ENCODE measurements at regions not wholly inside any gene's neighbourhood (a gene's known extent, or its start where the extent isn't known, plus 50 kb on each side); places are given as distances from the start of the nearest gene placed in this dataset.

DNA sequence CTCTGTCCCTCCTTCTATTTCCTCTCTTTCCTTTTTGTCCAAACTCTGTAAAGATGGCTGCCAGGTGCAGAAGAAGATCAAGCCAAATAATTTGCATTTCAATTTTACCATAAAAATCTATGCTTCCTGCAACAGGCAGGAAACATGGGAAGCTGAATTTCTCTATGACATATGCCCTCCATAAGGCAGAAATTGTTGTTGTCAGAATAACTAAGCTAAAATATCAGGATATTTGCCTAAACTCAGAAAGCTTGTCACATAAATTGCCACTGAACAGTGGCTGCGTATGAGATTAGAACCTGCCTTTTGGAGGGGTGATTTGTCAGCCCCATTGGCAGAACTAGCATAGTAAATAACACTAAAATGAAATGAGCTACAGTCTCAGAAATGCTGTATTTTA is 288.3 kb upstream of the LMCD1 start (continued):
- TF ChIP-seq, protein P1, sequence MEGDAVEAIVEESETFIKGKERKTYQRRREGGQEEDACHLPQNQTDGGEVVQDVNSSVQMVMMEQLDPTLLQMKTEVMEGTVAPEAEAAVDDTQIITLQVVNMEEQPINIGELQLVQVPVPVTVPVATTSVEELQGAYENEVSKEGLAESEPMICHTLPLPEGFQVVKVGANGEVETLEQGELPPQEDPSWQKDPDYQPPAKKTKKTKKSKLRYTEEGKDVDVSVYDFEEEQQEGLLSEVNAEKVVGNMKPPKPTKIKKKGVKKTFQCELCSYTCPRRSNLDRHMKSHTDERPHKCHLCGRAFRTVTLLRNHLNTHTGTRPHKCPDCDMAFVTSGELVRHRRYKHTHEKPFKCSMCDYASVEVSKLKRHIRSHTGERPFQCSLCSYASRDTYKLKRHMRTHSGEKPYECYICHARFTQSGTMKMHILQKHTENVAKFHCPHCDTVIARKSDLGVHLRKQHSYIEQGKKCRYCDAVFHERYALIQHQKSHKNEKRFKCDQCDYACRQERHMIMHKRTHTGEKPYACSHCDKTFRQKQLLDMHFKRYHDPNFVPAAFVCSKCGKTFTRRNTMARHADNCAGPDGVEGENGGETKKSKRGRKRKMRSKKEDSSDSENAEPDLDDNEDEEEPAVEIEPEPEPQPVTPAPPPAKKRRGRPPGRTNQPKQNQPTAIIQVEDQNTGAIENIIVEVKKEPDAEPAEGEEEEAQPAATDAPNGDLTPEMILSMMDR (IDR thresholded peaks at IDR 0.05; ENCODE audit: low read depth, low read length, missing input control): no peak

DNA sequence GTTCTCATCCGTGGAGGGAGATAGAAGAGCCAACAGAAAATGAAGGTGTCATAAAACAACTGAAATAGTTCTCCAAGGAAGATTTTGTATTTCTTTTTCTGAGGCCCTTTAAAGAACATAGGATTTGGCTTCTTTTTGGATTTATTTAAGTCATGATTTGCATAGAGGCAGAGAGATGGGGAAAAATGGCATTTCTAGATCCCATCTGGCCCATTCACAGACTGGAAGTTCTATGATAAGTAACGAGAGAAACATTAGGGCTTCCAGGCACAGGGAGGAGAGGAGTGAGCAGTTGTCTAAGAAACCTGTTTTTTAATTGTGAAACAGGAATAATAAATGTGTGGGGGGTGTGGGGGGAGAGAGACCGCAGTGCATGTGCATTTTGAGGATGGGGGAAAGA is 285.8 kb upstream of the LMCD1 start:
- Histone ChIP-seq H3K27me3 (ENCODE audit: control insufficient read depth in 4 of 4, insufficient read depth in 4 of 4, low read length in 3 of 4) (no peaks in the 10 kb centered on the region), H3K36me3 (ENCODE audit: control insufficient read depth in 4 of 4, insufficient read depth in 3 of 4, low read depth in 1 of 4, low read length in 3 of 4) (no peaks in the 10 kb centered on the region), H3K9me3 (ENCODE audit: control insufficient read depth in 4 of 4, low read length in 3 of 4) (no peaks in the 10 kb centered on the region), H3K9ac (ENCODE audit: low read depth in 1 of 2, low read length in 2 of 2) (no peak overlapping the region), H3K4me3 (ENCODE audit: low read depth in 1 of 3, low read length in 3 of 3) (no peak overlapping the region), H3K4me1 (ENCODE audit: control insufficient read depth in 4 of 4, insufficient read depth in 4 of 4, low read length in 3 of 4) (no peaks in the 10 kb centered on the region), H3K27ac (ENCODE audit: low read depth in 1 of 2, low read length in 2 of 2) (no peak overlapping the region)
- no peak for DNase-seq (ENCODE audit: low spot score)
- no peak for TF ChIP-seq EGR1 (IDR thresholded peaks at IDR 0.05; ENCODE audit: low read depth in 2 of 2)
- 89% methylated on average over 3 of the region's 3 CpGs for WGBS

DNA sequence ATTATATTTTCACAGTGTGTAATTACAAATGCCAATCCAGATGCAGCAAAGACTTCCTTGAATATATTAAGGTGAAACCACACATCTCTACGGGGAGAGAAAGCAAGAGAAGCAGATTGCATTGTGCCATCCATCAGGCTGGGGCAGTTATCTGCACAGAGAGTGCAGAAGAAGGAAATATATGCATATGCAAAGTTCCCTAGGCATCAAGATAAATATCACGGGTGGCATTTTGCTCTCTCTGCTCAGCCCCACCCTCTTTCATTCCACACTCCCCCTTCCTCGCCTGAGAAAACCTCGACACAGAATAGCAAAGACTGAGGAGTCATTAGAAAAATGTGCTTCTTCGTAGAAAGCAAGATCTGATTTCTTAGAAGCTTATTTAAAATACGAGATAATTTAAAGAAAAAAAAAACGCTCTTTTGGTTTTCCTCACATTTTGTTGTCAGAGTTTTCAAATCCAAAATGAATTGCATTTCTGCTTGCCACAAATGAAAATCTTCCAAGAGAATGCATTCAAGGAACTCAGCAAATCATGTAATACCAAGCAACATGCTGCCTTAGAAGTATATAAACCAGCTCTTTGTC is 283.2 kb upstream of the LMCD1 start:
- WGBS: 81% methylated on average over 7 of the region's 7 CpGs
- Histone ChIP-seq H3K27ac (ENCODE audit: low read depth in 1 of 2, low read length in 2 of 2) (no peak overlapping the region), H3K9ac (ENCODE audit: low read depth in 1 of 2, low read length in 2 of 2) (no peak overlapping the region), H3K4me3 (ENCODE audit: low read depth in 1 of 3, low read length in 3 of 3) (no peak overlapping the region), H3K9me3 (ENCODE audit: control insufficient read depth in 4 of 4, low read length in 3 of 4) (no peaks in the 10 kb centered on the region), H3K27me3 (ENCODE audit: control insufficient read depth in 4 of 4, insufficient read depth in 4 of 4, low read length in 3 of 4) (no peaks in the 10 kb centered on the region), H3K4me1 (ENCODE audit: control insufficient read depth in 4 of 4, insufficient read depth in 4 of 4, low read length in 3 of 4) (no peaks in the 10 kb centered on the region), H3K36me3 (ENCODE audit: control insufficient read depth in 4 of 4, insufficient read depth in 3 of 4, low read depth in 1 of 4, low read length in 3 of 4) (no peaks in the 10 kb centered on the region)
- DNase-seq (ENCODE audit: low spot score): no peak
- TF ChIP-seq, protein P1 (IDR thresholded peaks at IDR 0.05; ENCODE audit: low read depth, low read length, missing input control): no peak
- TF ChIP-seq HNF4G (IDR thresholded peaks at IDR 0.05) (no peak), FOXA2 (IDR thresholded peaks at IDR 0.05) (no peak), YY1 (IDR thresholded peaks at IDR 0.05) (no peak), FOXA1 (IDR thresholded peaks at IDR 0.05) (no peak), JUND (IDR thresholded peaks at IDR 0.05) (no peak)
- TF ChIP-seq, protein P2, sequence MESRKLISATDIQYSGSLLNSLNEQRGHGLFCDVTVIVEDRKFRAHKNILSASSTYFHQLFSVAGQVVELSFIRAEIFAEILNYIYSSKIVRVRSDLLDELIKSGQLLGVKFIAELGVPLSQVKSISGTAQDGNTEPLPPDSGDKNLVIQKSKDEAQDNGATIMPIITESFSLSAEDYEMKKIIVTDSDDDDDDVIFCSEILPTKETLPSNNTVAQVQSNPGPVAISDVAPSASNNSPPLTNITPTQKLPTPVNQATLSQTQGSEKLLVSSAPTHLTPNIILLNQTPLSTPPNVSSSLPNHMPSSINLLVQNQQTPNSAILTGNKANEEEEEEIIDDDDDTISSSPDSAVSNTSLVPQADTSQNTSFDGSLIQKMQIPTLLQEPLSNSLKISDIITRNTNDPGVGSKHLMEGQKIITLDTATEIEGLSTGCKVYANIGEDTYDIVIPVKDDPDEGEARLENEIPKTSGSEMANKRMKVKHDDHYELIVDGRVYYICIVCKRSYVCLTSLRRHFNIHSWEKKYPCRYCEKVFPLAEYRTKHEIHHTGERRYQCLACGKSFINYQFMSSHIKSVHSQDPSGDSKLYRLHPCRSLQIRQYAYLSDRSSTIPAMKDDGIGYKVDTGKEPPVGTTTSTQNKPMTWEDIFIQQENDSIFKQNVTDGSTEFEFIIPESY (IDR thresholded peaks at IDR 0.05): no peak
- TF ChIP-seq, protein P3, sequence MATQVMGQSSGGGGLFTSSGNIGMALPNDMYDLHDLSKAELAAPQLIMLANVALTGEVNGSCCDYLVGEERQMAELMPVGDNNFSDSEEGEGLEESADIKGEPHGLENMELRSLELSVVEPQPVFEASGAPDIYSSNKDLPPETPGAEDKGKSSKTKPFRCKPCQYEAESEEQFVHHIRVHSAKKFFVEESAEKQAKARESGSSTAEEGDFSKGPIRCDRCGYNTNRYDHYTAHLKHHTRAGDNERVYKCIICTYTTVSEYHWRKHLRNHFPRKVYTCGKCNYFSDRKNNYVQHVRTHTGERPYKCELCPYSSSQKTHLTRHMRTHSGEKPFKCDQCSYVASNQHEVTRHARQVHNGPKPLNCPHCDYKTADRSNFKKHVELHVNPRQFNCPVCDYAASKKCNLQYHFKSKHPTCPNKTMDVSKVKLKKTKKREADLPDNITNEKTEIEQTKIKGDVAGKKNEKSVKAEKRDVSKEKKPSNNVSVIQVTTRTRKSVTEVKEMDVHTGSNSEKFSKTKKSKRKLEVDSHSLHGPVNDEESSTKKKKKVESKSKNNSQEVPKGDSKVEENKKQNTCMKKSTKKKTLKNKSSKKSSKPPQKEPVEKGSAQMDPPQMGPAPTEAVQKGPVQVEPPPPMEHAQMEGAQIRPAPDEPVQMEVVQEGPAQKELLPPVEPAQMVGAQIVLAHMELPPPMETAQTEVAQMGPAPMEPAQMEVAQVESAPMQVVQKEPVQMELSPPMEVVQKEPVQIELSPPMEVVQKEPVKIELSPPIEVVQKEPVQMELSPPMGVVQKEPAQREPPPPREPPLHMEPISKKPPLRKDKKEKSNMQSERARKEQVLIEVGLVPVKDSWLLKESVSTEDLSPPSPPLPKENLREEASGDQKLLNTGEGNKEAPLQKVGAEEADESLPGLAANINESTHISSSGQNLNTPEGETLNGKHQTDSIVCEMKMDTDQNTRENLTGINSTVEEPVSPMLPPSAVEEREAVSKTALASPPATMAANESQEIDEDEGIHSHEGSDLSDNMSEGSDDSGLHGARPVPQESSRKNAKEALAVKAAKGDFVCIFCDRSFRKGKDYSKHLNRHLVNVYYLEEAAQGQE (IDR thresholded peaks at IDR 0.05): no peak
- TF ChIP-seq, protein P4, sequence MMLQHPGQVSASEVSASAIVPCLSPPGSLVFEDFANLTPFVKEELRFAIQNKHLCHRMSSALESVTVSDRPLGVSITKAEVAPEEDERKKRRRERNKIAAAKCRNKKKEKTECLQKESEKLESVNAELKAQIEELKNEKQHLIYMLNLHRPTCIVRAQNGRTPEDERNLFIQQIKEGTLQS (IDR thresholded peaks at IDR 0.05): no peak
